HG03575 (cell line): ENCODE measurements at regions not wholly inside any gene's neighbourhood (a gene's known extent, or its start where the extent isn't known, plus 50 kb on each side); places are given as distances from the start of the nearest gene placed in this dataset.

Experiments used
- ATAC-seq: cut with Tn5 transposase; IDR thresholded peaks from one replicate; pipeline ENCODE4 v1.9.1; 2021; ENCODE audit not compliant: unreplicated experiment, insufficient number of reproducible peaks, low FRiP score; ENCODE audit errors: extremely low read depth

- ATAC-seq, result no peak
Measured at GRCh38 chr2:12274591-12274990, 442.1 kb upstream of the TRIB2 start.

GRCh38 chr2:12277241-12278034, 439.3 kb upstream of the TRIB2 start:
- no peak for ATAC-seq

DNA sequence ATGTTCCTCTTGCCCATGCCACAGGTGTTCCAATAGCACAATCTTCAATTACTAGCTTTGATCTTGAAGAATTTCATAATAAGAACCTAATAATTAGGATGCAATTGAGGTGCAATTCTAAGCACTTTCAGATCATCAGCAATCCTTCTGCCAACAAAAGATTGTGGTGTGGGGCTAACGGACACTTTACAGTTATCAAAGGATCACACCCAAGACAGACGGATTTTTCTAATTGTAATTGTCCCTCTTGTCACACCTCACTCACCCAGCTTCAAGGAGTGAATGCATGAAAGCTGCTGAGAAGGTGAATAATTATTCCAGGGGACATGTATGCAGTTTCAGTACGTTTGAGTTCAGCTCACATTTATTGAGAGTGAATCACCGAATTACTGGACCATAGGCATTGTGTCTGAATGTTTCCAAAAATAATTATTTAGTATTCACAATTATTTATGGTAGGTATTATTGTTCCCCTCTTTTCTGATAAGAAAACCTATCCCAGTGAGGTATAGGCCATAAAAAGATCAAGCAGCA, 438.5 kb upstream of the TRIB2 start:
- ATAC-seq, result no peak

- peak; percentile 46 for ATAC-seq
Measured at GRCh38 chr2:12282780-12283695, 433.7 kb upstream of the TRIB2 start.

GRCh38 chr2:12284037-12284436, 432.7 kb upstream of the TRIB2 start:
- ATAC-seq, result no peak

GRCh38 chr2:12284487-12284886, 432.2 kb upstream of the TRIB2 start:
- no peak for ATAC-seq

GRCh38 chr2:12286347-12286746, 430.4 kb upstream of the TRIB2 start:
- ATAC-seq, result no peak

DNA sequence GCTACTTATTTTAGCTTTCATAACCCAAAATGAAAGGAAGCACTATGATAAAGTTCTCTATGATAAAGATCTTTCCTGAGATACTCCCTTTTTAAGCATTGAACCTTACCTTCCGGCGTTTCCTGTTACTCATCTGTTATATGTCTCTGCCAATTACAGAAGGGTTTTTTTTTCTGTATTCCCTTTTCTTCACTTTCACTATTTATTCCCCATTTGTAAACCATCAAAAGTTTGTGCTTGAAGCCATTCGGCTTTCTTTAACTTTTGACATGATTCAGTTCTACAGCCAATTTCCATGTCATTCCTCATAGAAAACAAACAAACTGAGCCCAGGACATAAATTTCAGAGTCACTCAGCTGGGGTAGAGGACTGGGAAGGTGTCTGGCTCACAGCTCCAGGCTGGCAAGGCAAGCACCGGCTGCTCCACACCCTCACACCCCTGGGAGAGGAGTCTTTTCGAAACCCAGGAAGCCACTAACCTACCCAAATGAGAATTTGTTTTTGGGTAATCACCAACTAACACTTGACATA, 429.4 kb upstream of the TRIB2 start:
- ATAC-seq, result no peak

GRCh38 chr2:12288048-12288447, 428.7 kb upstream of the TRIB2 start:
- no peak for ATAC-seq

GRCh38 chr2:12289120-12289802, 427.5 kb upstream of the TRIB2 start:
- ATAC-seq, result no peak

GRCh38 chr2:12291303-12291702, 425.4 kb upstream of the TRIB2 start:
- no peak for ATAC-seq

DNA sequence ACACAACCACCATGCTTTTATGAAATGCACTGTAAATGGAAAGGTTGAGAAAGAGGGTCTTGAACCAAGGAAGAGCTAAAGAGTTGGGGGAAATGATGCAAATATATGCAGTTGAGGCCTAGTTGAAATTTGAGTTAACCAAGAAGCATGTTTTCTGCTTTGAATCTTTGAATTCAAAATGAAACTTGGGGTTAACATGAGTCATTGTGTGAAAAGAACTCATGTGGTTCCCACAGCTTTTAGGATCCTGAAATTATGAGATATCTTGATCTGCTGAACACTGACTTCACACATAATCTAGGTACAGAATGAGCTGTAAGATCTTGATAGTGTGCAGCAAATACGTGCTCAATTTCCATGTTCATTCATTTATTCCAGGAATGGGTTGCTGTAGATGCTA, 422.9 kb upstream of the TRIB2 start:
- peak; percentile 74 for ATAC-seq

- ATAC-seq, result no peak
Measured at GRCh38 chr2:12295856-12296519, 420.7 kb upstream of the TRIB2 start.

DNA sequence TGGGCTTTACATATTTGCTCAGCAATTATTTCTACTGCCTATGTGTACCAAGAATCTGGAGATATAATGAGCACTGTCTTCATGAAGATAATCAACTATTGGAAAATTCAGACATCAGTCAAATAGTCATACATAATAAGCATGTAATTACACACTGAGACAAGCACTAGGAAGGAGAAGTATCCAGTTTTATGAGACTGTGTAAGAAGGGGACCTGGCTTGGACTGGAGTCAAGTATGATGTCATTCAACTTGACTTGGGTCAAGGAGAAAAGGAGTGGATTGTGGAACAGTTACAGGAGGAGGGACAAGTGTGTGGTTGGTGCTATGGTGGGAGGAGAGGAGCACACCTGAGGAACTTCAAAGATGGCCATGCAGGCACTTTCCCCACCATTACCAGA, 419.8 kb upstream of the TRIB2 start:
- ATAC-seq, result no peak

DNA sequence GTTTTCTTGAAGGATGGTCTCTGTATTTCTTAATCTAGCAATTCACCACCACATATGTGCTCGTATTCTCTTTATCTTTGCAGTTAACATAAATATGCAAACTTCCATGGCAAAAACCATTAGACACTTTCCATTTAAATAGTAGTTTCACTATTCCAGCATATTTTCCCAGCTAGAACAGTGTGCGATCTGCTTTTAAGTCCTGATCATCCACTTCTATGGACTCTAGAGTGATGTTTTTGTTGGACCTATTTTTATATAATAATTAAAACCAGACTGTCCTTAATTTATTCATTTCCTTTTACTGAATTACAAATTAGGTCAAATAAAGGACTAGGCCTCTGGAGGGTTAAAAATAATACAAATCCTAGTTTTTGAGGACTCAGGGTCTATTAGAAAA, 418.4 kb upstream of the TRIB2 start:
- ATAC-seq, result no peak

DNA sequence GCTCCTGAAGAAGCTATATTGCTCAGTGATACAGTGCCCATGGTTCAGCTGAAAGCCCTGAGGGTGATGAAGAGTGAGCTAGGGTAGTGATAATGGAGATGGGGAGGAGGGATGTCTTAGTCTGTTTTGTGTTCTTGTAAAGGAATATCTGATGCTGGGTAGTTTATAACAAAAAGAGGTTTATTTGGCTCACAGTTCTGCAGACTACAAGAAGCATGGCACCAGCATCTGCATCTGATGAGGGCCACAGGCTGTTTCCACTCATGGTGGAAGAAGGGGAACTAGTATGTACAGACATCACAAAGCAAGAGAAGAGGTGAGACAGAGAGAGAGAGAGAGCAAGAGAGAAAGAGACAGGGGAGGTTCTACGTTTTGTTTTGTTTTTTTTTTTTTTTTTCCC, 417.3 kb upstream of the TRIB2 start:
- no peak for ATAC-seq

- ATAC-seq, result no peak
Measured at GRCh38 chr2:12300019-12300602, 416.6 kb upstream of the TRIB2 start.

- ATAC-seq, result no peak
Measured at GRCh38 chr2:12300927-12301326, 415.8 kb upstream of the TRIB2 start.
